Stimulated activated CD4-positive, alpha-beta T cell treated with anti-CD3 and anti-CD28 coated beads, Interleukin-2, amount 100 ng/mL, for 48 hours (primary cell): ENCODE measurements at regions not wholly inside any gene's neighbourhood (a gene's known extent, or its start where the extent isn't known, plus 50 kb on each side); places are given as distances from the start of the nearest gene placed in this dataset.
"Not testable (repeated sequence)": the region's sequence is repeated elsewhere in the genome, so short reads cannot be mapped to it uniquely, and the experiment has no call there.

Experiments used
- DNase-seq, 2 donors: peaks; one replicate each; pipeline ENCODE4 v3.0.0-alpha.2; 2020

GRCh38 chr2:217363470-217363869 lies 503.6 kb upstream of the TNP1 start:
- DNase-seq: no peak

GRCh38 chr2:217362710-217363109 lies 502.8 kb upstream of the TNP1 start:
- DNase-seq: no peak

- no peak for DNase-seq
Observed at GRCh38 chr2:217362286-217362685, 502.4 kb upstream of the TNP1 start.

GRCh38 chr2:217361483-217361880 lies 501.6 kb upstream of the TNP1 start:
- no peak for DNase-seq

GRCh38 chr2:217360781-217361482 lies 501.1 kb upstream of the TNP1 start:
- DNase-seq: no peak

GRCh38 chr2:217360111-217360510 lies 500.2 kb upstream of the TNP1 start:
- DNase-seq: no peak

GRCh38 chr2:217357886-217358620 lies 498.2 kb upstream of the TNP1 start:
- DNase-seq: no peak

- DNase-seq: no peak
Observed at GRCh38 chr2:217356781-217357180, 496.9 kb upstream of the TNP1 start.

GRCh38 chr2:217356142-217356541 lies 496.3 kb upstream of the TNP1 start:
- DNase-seq: no peak

GRCh38 chr2:217353591-217353990 lies 493.7 kb upstream of the TNP1 start:
- no peak for DNase-seq

- DNase-seq: no peak
Observed at GRCh38 chr2:217351378-217351777, 491.5 kb upstream of the TNP1 start.

- DNase-seq: no peak
Observed at GRCh38 chr2:217349251-217349650, 489.4 kb upstream of the TNP1 start.

- not testable (repeated sequence) for DNase-seq
Observed at GRCh38 chr2:217347630-217348029, 487.8 kb upstream of the TNP1 start.

GRCh38 chr2:217346043-217346442 lies 486.2 kb upstream of the TNP1 start:
- not testable (repeated sequence) for DNase-seq

GRCh38 chr2:217340899-217341298 lies 481.0 kb upstream of the TNP1 start:
- DNase-seq: no peak

- DNase-seq: no peak
Observed at GRCh38 chr2:217340176-217340575, 480.3 kb upstream of the TNP1 start.

GRCh38 chr2:217339753-217340152 lies 479.9 kb upstream of the TNP1 start:
- no peak for DNase-seq

- no peak for DNase-seq
Observed at GRCh38 chr2:217338306-217338916, 478.5 kb upstream of the TNP1 start.

- DNase-seq: no peak
Observed at GRCh38 chr2:217337771-217338170, 477.9 kb upstream of the TNP1 start.

- DNase-seq: no peak
Observed at GRCh38 chr2:217336694-217337093, 476.8 kb upstream of the TNP1 start.

GRCh38 chr2:217335341-217335966 lies 475.6 kb upstream of the TNP1 start:
- no peak for DNase-seq

GRCh38 chr2:217334561-217334960 lies 474.7 kb upstream of the TNP1 start:
- no peak for DNase-seq

- no peak for DNase-seq
Observed at GRCh38 chr2:217332866-217333265, 473.0 kb upstream of the TNP1 start.

GRCh38 chr2:217332417-217332791 lies 472.5 kb upstream of the TNP1 start:
- no peak for DNase-seq
